IPS DF 19.7 (cell line): ENCODE measurements at regions not wholly inside any gene's neighbourhood (a gene's known extent, or its start where the extent isn't known, plus 50 kb on each side); places are given as distances from the start of the nearest gene placed in this dataset.

Experiments used
- DNase-seq: peaks from one replicate; pipeline ENCODE4 v3.0.0-alpha.2; 2013; ENCODE audit warnings: low read depth, low spot score

GRCh38 chr2:33788044-33788443, 188.9 kb upstream of the FAM98A start:
- no peak for DNase-seq

DNA sequence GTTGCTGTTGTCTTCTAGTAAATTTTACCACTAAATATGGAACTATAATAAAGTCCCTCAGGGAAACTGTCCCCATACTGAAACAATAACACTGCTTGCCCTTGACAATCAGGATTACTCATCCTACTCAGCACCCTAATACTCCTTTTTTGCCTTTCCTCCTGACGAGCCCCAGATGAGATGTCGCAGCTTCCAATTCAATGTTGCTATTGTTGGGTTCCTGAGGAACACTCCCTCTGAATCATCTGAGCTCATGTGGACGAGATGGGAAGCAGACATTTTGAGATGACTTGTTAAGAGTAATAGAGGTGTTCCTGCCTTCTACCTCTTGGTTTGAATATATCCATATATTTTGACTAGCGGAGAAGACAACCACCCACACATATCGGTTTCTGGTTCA, 187.8 kb upstream of the FAM98A start:
- DNase-seq: no peak

- DNase-seq: no peak
These were observed 186.4 kb upstream of the FAM98A start for GRCh38 chr2:33785201-33786106.

- DNase-seq: no peak
These were observed 185.4 kb upstream of the FAM98A start for GRCh38 chr2:33784488-33784887.

- DNase-seq: no peak
These were observed 183.5 kb upstream of the FAM98A start for GRCh38 chr2:33782395-33783230.

- no peak for DNase-seq
These were observed 178.7 kb upstream of the FAM98A start for GRCh38 chr2:33777786-33778185.

DNA sequence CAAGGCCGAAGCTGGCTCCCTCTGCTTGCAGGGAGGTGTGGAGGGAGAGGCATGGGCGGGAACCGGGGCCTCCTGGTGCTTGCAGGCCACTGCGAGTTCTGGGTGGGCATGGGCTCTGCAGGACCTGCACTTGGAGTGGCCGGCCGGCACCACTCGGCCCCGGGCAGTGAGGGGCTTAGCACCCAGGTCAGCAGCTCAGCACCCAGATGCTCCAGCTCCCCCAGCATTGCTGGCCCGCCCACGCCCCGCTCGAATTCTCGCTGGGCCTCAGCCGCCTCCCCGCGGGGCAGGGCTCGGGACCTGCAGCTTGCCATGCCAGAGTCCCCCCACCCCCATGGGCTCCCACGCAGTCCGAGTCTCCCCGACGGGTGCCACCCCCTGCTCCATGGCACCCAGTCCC, 176.2 kb upstream of the FAM98A start:
- DNase-seq: no peak

DNA sequence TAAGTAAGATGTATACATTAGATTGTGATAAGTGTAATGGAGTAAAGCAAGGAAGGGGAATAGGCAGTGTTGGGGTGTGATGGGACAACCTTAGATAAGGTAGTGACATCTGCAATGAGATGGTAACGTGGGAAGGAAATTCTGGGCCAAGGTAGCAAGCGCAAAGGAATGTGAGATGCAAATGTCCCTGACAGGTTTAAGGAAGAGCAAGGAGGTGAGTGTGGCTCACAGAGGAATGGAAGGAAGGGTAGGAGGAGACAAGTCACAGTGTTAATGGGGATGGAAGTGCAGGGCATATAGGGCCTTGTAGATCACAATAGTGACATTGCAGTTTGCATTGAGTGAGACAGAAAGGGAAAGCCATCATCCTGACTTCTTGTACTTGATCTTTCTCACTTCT, 170.9 kb upstream of the FAM98A start:
- no peak for DNase-seq

DNA sequence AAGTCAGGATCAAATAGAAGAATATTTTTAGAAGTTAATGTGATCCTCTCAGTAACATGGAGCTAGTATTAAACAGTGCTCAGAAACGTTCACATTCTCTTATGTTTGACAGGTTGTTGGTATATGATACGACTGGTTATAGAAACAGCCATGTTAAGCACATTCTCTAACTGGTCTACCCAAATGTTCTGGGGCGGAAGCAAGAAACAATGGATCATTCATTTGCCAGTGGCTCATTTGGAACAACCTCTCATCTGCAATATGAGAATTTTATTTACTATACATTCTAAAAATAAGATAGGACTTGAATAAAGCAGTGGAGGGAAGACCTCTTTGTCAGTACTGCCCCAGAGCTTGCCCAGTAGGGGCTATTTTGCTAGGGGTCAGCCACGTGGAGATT, 167.1 kb upstream of the FAM98A start:
- no peak for DNase-seq

GRCh38 chr2:33765122-33765521, 166.0 kb upstream of the FAM98A start:
- DNase-seq: no peak

GRCh38 chr2:33764551-33764950, 165.5 kb upstream of the FAM98A start:
- no peak for DNase-seq

DNA sequence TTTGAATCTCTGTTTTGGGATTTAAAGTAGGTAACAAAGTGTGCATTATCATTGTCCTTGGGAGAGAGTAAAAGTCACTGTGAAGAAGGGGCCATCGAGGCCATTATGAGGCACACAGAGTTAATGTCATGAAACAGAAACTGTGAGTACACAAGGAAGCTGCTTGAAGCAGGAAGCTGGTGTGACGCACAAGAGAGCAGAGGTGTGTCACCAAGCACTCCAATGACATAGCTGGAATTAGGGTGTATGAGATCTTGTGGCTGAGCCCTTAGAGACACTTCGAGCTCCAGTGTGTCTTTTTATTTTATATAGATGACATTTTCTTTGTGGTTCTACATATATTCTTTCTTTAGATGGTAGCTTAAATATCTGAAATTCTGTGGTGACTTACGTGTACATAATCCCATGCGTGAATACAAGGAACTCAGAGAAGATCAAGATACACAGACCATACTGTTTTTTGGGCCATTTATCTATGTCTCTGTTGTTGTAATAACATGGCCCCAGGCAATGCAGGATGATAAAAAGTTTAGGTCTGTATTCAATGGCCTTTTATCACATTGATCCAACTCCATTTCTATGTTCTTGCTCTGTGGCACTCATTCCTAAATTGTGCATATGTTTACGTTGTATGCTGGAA, 164.7 kb upstream of the FAM98A start:
- no peak for DNase-seq

DNA sequence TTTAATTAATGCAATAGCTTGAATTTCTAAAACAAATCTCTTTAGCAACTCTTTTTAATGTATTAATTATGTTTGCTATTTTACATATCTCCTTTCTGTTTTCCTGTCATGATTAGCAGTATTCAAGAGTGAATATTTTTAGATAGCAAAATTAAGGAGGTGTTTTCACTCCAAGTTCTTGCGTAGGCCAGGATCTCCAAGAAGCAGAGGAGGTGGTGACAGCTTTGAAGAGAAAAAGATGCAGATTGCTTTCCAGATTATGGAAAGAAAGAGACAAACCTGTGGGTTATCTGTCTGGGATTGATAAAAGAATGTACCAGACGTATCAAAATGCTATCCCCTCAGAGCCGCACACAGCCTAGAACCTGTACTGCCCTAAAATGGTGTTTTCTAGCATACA, 163.5 kb upstream of the FAM98A start:
- DNase-seq: no peak

DNA sequence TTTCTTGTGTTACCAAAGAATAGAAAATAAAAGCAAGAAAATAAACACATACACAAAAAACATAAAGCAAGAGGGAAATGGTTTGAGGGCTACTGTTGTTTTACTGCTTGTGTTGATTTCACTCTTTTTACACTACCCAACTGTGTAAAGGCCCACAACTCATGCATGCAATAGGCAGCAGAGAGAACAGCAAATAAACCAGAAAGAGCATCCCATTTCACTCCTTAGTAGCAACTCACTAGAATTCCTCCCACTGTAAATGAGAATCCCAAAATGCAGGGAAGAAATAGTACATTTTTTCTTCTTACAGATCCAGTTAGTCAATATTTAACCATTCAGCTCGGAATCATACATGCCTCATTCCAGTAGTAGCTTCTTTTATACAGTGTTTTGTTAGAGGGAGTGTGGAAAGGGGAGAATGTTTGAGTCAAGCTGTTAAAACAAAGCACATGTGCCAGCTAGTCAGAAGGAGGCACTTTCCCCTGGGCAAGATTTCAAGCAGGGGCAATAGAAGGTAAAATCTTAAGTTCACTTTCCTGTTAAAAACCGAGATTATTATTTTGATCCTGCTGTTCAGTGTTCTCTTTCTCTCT, 147.2 kb upstream of the FAM98A start:
- DNase-seq: no peak

GRCh38 chr2:33735096-33735495, 136.0 kb upstream of the FAM98A start:
- DNase-seq: no peak

DNA sequence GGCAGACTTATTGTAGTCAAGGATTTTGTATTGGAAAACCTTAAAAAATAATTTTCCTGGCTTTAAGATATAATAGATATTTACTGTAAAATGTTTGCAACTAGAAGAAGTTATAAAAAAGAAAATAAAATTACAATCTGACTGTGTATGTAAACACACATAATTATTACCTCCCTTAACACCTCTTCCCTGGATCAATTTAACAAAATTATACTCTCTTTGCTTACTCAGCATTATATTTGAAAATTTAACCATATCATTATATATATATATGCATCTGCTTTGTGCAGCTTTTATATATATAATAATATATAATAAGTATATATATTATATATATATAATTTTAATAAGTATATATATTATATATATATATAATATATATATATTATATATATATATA, 131.7 kb upstream of the FAM98A start:
- no peak for DNase-seq

DNA sequence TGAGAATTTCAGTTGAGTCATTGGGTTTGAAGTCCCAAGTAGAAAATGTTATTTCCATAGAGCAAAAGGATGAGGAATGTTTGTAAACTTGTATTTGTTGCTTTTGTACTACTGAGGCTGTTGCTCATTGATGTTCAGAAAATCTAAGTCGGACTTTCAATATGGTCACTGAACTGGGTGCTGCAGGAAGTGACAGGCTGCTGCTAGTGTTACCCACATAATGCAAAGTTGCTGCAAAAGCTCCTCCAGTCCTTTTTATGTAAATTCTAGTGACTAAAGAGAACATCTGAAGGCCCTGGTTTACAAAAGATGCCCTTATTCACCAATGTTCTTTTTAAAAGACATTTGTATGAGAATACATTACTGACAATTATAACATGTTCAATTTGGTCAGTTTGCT, 131.1 kb upstream of the FAM98A start:
- no peak for DNase-seq

GRCh38 chr2:33729353-33729752, 130.3 kb upstream of the FAM98A start:
- no peak for DNase-seq

GRCh38 chr2:33728106-33728505, 129.0 kb upstream of the FAM98A start:
- DNase-seq: no peak

- no peak for DNase-seq
These were observed 128.4 kb upstream of the FAM98A start for GRCh38 chr2:33727361-33728032.

DNA sequence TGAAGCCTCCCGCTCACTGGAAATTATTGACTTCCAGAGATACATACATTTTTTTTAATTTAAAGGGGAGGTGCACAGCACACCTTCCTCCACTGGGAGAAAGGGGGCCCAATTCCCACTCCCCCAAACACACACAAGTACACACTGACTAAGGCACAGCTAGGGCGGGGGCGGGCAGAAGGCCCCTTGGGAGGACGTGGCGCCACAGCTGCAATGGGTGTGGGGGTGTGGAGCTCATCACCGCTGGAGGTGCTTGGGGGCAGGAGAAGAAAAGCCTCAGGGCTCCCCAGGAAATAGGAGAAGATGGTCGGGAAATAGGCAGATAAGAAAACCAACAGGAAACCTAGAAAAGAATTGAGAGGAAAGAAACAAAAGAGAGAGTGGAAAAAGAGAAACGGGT, 127.3 kb upstream of the FAM98A start:
- DNase-seq: no peak
